ENCODE measurements at regions not wholly inside any gene's neighbourhood (a gene's known extent, or its start where the extent isn't known, plus 50 kb on each side); places are given as distances from the start of the nearest gene placed in this dataset.

- Histone ChIP-seq H3K79me2 (ENCODE audit: insufficient read depth, low read length) (no peaks in the 10 kb centered on the region), H3K27ac (ENCODE audit: low read depth, low read length) (no peak overlapping the region), H3F3A (ENCODE audit: insufficient read depth) (no peaks in the 10 kb centered on the region), H3K27me3 (ENCODE audit: low read length) (no peaks in the 10 kb centered on the region), H2AFZ (ENCODE audit: low read depth, low read length, severe bottlenecking) (no peak overlapping the region), H3K9ac (ENCODE audit: low read length) (no peak overlapping the region), H4K20me1 (ENCODE audit: low read depth, low read length) (no peaks in the 10 kb centered on the region), H3K4me2 (ENCODE audit: low read depth, low read length, poor library complexity, severe bottlenecking) (no peak overlapping the region), H3K36me3 (ENCODE audit: low read length) (no peaks in the 10 kb centered on the region), H3K9me2 (replicated peaks; ENCODE audit: insufficient read depth, low read length) (no peaks in the 10 kb centered on the region), H3K9me3 (ENCODE audit: insufficient read depth, low read length) (no peaks in the 10 kb centered on the region), H3K4me3 (ENCODE audit: insufficient read depth, low read length, poor library complexity, severe bottlenecking) (no peak overlapping the region)
- TF ChIP-seq EZH2phosphoT487 (conservative IDR thresholded peaks at IDR 0.05; ENCODE audit: low read length): no peak
Measured at GRCh38 chr6:163808871-163809270, 394.4 kb downstream of the QKI start.

DNA sequence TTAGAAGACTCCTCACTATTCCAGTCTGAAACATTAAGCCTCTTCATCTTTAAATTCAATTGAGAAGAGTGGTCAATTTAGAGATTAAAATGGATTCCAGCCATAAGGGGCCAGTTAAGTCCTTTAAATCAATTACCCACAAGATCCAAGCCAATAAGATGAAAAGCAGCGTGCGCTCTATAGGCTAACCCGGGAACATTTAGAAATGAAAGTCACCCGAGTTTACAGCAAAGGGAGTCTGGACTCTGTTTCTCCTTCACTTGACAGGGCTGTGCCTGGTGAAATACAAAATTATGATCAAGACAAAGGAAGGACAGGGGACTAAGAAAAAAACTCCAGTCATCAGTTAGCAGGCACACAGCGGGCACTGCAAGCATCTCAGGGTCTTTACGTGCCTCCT lies 393.7 kb downstream of the QKI start:
- no peaks in the 10 kb centered on the region for H4K20me1 ChIP-seq (ENCODE audit: low read depth, low read length)
- no peaks in the 10 kb centered on the region for H3K79me2 ChIP-seq (ENCODE audit: insufficient read depth, low read length)
- no peaks in the 10 kb centered on the region for H3K27me3 ChIP-seq (ENCODE audit: low read length)
- H3K9me3 ChIP-seq (ENCODE audit: insufficient read depth, low read length): no peaks in the 10 kb centered on the region
- TF ChIP-seq, protein P1, sequence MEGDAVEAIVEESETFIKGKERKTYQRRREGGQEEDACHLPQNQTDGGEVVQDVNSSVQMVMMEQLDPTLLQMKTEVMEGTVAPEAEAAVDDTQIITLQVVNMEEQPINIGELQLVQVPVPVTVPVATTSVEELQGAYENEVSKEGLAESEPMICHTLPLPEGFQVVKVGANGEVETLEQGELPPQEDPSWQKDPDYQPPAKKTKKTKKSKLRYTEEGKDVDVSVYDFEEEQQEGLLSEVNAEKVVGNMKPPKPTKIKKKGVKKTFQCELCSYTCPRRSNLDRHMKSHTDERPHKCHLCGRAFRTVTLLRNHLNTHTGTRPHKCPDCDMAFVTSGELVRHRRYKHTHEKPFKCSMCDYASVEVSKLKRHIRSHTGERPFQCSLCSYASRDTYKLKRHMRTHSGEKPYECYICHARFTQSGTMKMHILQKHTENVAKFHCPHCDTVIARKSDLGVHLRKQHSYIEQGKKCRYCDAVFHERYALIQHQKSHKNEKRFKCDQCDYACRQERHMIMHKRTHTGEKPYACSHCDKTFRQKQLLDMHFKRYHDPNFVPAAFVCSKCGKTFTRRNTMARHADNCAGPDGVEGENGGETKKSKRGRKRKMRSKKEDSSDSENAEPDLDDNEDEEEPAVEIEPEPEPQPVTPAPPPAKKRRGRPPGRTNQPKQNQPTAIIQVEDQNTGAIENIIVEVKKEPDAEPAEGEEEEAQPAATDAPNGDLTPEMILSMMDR (IDR thresholded peaks at IDR 0.05; ENCODE audit: insufficient read depth, low read length, poor library complexity, severe bottlenecking): no peak
- no peak for TF ChIP-seq EZH2phosphoT487 (conservative IDR thresholded peaks at IDR 0.05; ENCODE audit: low read length)
- H3K9ac ChIP-seq (ENCODE audit: low read length): no peak overlapping the region
- no peak overlapping the region for H3K4me3 ChIP-seq (ENCODE audit: insufficient read depth, low read length, poor library complexity, severe bottlenecking)
- no peak overlapping the region for H3K4me2 ChIP-seq (ENCODE audit: low read depth, low read length, poor library complexity, severe bottlenecking)
- H3K9me2 ChIP-seq (replicated peaks; ENCODE audit: insufficient read depth, low read length): no peaks in the 10 kb centered on the region
- H3F3A ChIP-seq (ENCODE audit: insufficient read depth): no peaks in the 10 kb centered on the region
- H3K27ac ChIP-seq (ENCODE audit: low read depth, low read length): no peak overlapping the region
- no peak overlapping the region for H2AFZ ChIP-seq (ENCODE audit: low read depth, low read length, severe bottlenecking)
- no peaks in the 10 kb centered on the region for H3K36me3 ChIP-seq (ENCODE audit: low read length)

GRCh38 chr6:163806755-163807499 lies 392.4 kb downstream of the QKI start:
- Histone ChIP-seq H3K27me3 (ENCODE audit: low read length) (no peaks in the 10 kb centered on the region), H3K9ac (ENCODE audit: low read length) (no peak overlapping the region), H3F3A (ENCODE audit: insufficient read depth) (no peaks in the 10 kb centered on the region), H3K4me3 (ENCODE audit: insufficient read depth, low read length, poor library complexity, severe bottlenecking) (no peak overlapping the region), H3K9me3 (ENCODE audit: insufficient read depth, low read length) (no peaks in the 10 kb centered on the region), H3K4me2 (ENCODE audit: low read depth, low read length, poor library complexity, severe bottlenecking) (no peak overlapping the region), H3K36me3 (ENCODE audit: low read length) (no peaks in the 10 kb centered on the region), H3K27ac (ENCODE audit: low read depth, low read length) (no peak overlapping the region), H3K9me2 (replicated peaks; ENCODE audit: insufficient read depth, low read length) (no peaks in the 10 kb centered on the region), H3K79me2 (ENCODE audit: insufficient read depth, low read length) (no peaks in the 10 kb centered on the region), H4K20me1 (ENCODE audit: low read depth, low read length) (no peaks in the 10 kb centered on the region), H2AFZ (ENCODE audit: low read depth, low read length, severe bottlenecking) (no peak overlapping the region)
- TF ChIP-seq, protein P1 (IDR thresholded peaks at IDR 0.05; ENCODE audit: insufficient read depth, low read length, poor library complexity, severe bottlenecking): no peak
- no peak for TF ChIP-seq EZH2phosphoT487 (conservative IDR thresholded peaks at IDR 0.05; ENCODE audit: low read length)

GRCh38 chr6:163804991-163805390 lies 390.5 kb downstream of the QKI start:
- Histone ChIP-seq H2AFZ (ENCODE audit: low read depth, low read length, severe bottlenecking) (no peak overlapping the region), H3K9ac (ENCODE audit: low read length) (no peak overlapping the region), H3K4me2 (ENCODE audit: low read depth, low read length, poor library complexity, severe bottlenecking) (no peak overlapping the region), H3K27ac (ENCODE audit: low read depth, low read length) (no peak overlapping the region), H3K9me2 (replicated peaks; ENCODE audit: insufficient read depth, low read length) (no peaks in the 10 kb centered on the region), H3K9me3 (ENCODE audit: insufficient read depth, low read length) (no peaks in the 10 kb centered on the region), H3K36me3 (ENCODE audit: low read length) (no peaks in the 10 kb centered on the region), H3K27me3 (ENCODE audit: low read length) (no peaks in the 10 kb centered on the region), H3K79me2 (ENCODE audit: insufficient read depth, low read length) (no peaks in the 10 kb centered on the region), H3K4me3 (ENCODE audit: insufficient read depth, low read length, poor library complexity, severe bottlenecking) (no peak overlapping the region), H3F3A (ENCODE audit: insufficient read depth) (no peaks in the 10 kb centered on the region), H4K20me1 (ENCODE audit: low read depth, low read length) (no peaks in the 10 kb centered on the region)
- TF ChIP-seq EZH2phosphoT487 (conservative IDR thresholded peaks at IDR 0.05; ENCODE audit: low read length): no peak
- TF ChIP-seq, protein P1 (IDR thresholded peaks at IDR 0.05; ENCODE audit: insufficient read depth, low read length, poor library complexity, severe bottlenecking): no peak
